H9 (cell line): ENCODE measurements at regions not wholly inside any gene's neighbourhood (a gene's known extent, or its start where the extent isn't known, plus 50 kb on each side); places are given as distances from the start of the nearest gene placed in this dataset.

Experiments
- DNase-seq: peaks from one replicate; pipeline ENCODE4 v3.0.0-alpha.2; 2017
- H2AFZ ChIP-seq: one replicate; pipeline ENCODE4 v1.6.1; 2013; ENCODE audit warnings: mild to moderate bottlenecking, low read length, control low read depth, moderate library complexity
- H2AK5ac ChIP-seq: 2 replicates; pipeline ENCODE4 v1.6.1; 2013; ENCODE audit warnings: low read length, control low read depth, mixed read lengths; ENCODE audit not compliant: insufficient read length
- H2BK120ac ChIP-seq: one replicate; pipeline ENCODE4 v1.6.1; 2013; ENCODE audit warnings: low read depth, mild to moderate bottlenecking, low read length, control low read depth, inconsistent platforms; ENCODE audit not compliant: poor library complexity, severe bottlenecking
- H2BK12ac ChIP-seq: 2 replicates; pipeline ENCODE4 v1.6.1; 2013; ENCODE audit warnings: low read length, control low read depth, mixed read lengths, low read depth; ENCODE audit not compliant: insufficient read length
- H2BK15ac ChIP-seq: 2 replicates; pipeline ENCODE4 v1.6.1; 2013; ENCODE audit warnings: low read depth, low read length, control low read depth
- H2BK20ac ChIP-seq: one replicate; pipeline ENCODE4 v1.6.1; 2013; ENCODE audit warnings: low read depth, mild to moderate bottlenecking, low read length, control low read depth, inconsistent platforms; ENCODE audit not compliant: poor library complexity, severe bottlenecking
- H2BK5ac ChIP-seq: 2 replicates; pipeline ENCODE4 v1.6.1; 2013; ENCODE audit warnings: low read length, control low read depth, mixed read lengths; ENCODE audit not compliant: insufficient read length
- H3K14ac ChIP-seq: 2 replicates; pipeline ENCODE4 v1.6.1; 2013; ENCODE audit warnings: low read length, control low read depth; ENCODE audit not compliant: insufficient read depth
- H3K18ac ChIP-seq: 2 replicates; pipeline ENCODE4 v1.6.1; 2013; ENCODE audit warnings: low read depth, mild to moderate bottlenecking, mixed read lengths, low read length, control low read depth; ENCODE audit not compliant: insufficient read length
- H3K23ac ChIP-seq: 2 replicates; pipeline ENCODE4 v1.6.1; 2013; ENCODE audit warnings: low read length, control low read depth, mixed read lengths, low read depth; ENCODE audit not compliant: insufficient read length
- H3K23me2 ChIP-seq: 2 replicates; pipeline ENCODE4 v1.6.1; 2013; ENCODE audit warnings: low read depth, mild to moderate bottlenecking, mixed read lengths, low read length, control low read depth; ENCODE audit not compliant: insufficient read length, poor library complexity, severe bottlenecking
- H3K27ac ChIP-seq: 2 replicates; pipeline ENCODE4 v1.5.1; 2013; ENCODE audit warnings: low read length, control low read depth, mixed read lengths, low read depth; ENCODE audit not compliant: insufficient read length
- H3K27me3 ChIP-seq: 2 replicates; pipeline ENCODE4 v1.6.1; 2013; ENCODE audit warnings: low read length, control low read depth, inconsistent platforms; ENCODE audit not compliant: insufficient read depth
- H3K4ac ChIP-seq: 2 replicates; pipeline ENCODE4 v1.6.1; 2013; ENCODE audit warnings: low read depth, mild to moderate bottlenecking, control low read depth, inconsistent platforms, low read length, moderate library complexity
- H3K4me1 ChIP-seq: 2 replicates; pipeline ENCODE4 v1.6.1; 2013; ENCODE audit warnings: low read length, control low read depth, inconsistent platforms; ENCODE audit not compliant: insufficient read depth
- H3K4me2 ChIP-seq: 2 replicates; pipeline ENCODE4 v1.6.1; 2013; ENCODE audit warnings: low read length, control low read depth, mixed read lengths; ENCODE audit not compliant: insufficient read length, insufficient read depth
- H3K56ac ChIP-seq: 2 replicates; pipeline ENCODE4 v1.6.1; 2013; ENCODE audit warnings: low read depth, mild to moderate bottlenecking, mixed read lengths, low read length, control low read depth; ENCODE audit not compliant: insufficient read length
- H3K79me1 ChIP-seq: 2 replicates; pipeline ENCODE4 v1.6.1; 2013; ENCODE audit warnings: low read depth, mild to moderate bottlenecking, moderate library complexity, low read length, control low read depth, inconsistent platforms; ENCODE audit not compliant: insufficient read depth, poor library complexity, severe bottlenecking
- H3K79me2 ChIP-seq: 2 replicates; pipeline ENCODE4 v1.6.1; 2013; ENCODE audit warnings: low read length, control low read depth, inconsistent platforms; ENCODE audit not compliant: insufficient read depth
- H3K9ac ChIP-seq: 2 replicates; pipeline ENCODE4 v1.6.1; 2013; ENCODE audit warnings: low read length, control low read depth, mixed read lengths; ENCODE audit not compliant: insufficient read length; ENCODE audit errors: extremely low read depth
- H3K9me3 ChIP-seq: one replicate; pipeline ENCODE4 v1.6.1; 2013; ENCODE audit warnings: low read depth, low read length, inconsistent platforms; ENCODE audit not compliant: control insufficient read depth
- H3T11ph ChIP-seq: one replicate; pipeline ENCODE4 v1.6.1; 2013; ENCODE audit warnings: mild to moderate bottlenecking, low read length, control low read depth, inconsistent platforms
- H4K20me1 ChIP-seq: one replicate; pipeline ENCODE4 v1.6.1; 2013; ENCODE audit not compliant: control insufficient read depth, insufficient read length, insufficient read depth
- H4K5ac ChIP-seq: 2 replicates; pipeline ENCODE4 v1.6.1; 2013; ENCODE audit warnings: low read depth, mild to moderate bottlenecking, mixed read lengths, low read length, control low read depth; ENCODE audit not compliant: insufficient read length
- H4K8ac ChIP-seq: replicated peaks from 2 replicates; pipeline ENCODE4 v1.6.1; 2013; ENCODE audit warnings: low read length, control low read depth, mixed read lengths, low read depth; ENCODE audit not compliant: insufficient read length
- H4K91ac ChIP-seq: 2 replicates; pipeline ENCODE4 v1.6.1; 2013; ENCODE audit warnings: low read depth, mild to moderate bottlenecking, moderate library complexity, mixed read lengths, low read length, control low read depth; ENCODE audit not compliant: insufficient read length
- H3K27ac Mint-ChIP-seq, 3 experiments: 2 replicates in 2 of 3; 3 replicates in 1 of 3; pipeline ENCODE4 v1.8.0; 2020 to 2021; ENCODE audit warnings: mixed read lengths in 3 of 3, mild to moderate bottlenecking in 1 of 3, moderate library complexity in 1 of 3
- H3K27me3 Mint-ChIP-seq: 2 replicates; pipeline ENCODE4 v1.8.0; 2021; ENCODE audit warnings: low read depth, mild to moderate bottlenecking, moderate library complexity, mixed read lengths
- H3K36me3 Mint-ChIP-seq, 3 experiments: 2 replicates in 2 of 3; 3 replicates in 1 of 3; pipeline ENCODE4 v1.8.0; 2020 to 2021; ENCODE audit warnings: low read depth in 3 of 3, mixed read lengths in 3 of 3; ENCODE audit not compliant: insufficient read depth in 1 of 3
- H3K4me1 Mint-ChIP-seq, 2 experiments: 2 replicates each; pipeline ENCODE4 v1.8.0; 2020; ENCODE audit warnings: mixed read lengths in 2 of 2
- H3K4me3 Mint-ChIP-seq, 2 experiments: 2 replicates in 1 of 2; 3 replicates in 1 of 2; pipeline ENCODE4 v1.8.0; 2020 to 2021; ENCODE audit warnings: mild to moderate bottlenecking in 2 of 2, mixed read lengths in 2 of 2, moderate library complexity in 1 of 2
- H3K9me3 Mint-ChIP-seq, 2 experiments: 2 replicates in 1 of 2; 3 replicates in 1 of 2; pipeline ENCODE4 v1.8.0; 2020; ENCODE audit warnings: mild to moderate bottlenecking in 2 of 2, mixed read lengths in 2 of 2, moderate library complexity in 1 of 2
- CTCF ChIP-seq: fragments of 200-600 bp; sonication (generic); conservative IDR thresholded peaks from 3 replicates; pipeline ENCODE4 v1.8.0; 2021; ENCODE audit warnings: antibody characterized with exemption, mild to moderate bottlenecking
- WGBS: extraction: QIAGEN DNeasy Blood & Tissue Kit; methylation state at CpG from one replicate; pipeline ENCODE4 v1.1.7; 2013; ENCODE audit warnings: missing lambda C conversion rate, low lambda C conversion rate, mixed read lengths; ENCODE audit not compliant: insufficient read length; ENCODE audit errors: extremely low coverage; 5-methylcytosine and 5-hydroxymethylcytosine counted together

- no peak overlapping the region for H3K23ac ChIP-seq
- H3K4me1 ChIP-seq, result peaks cover 2% of the 10 kb centered on the region
- TF ChIP-seq CTCF, result no peak
- no peaks in the 10 kb centered on the region for H3K23me2 ChIP-seq
- H3K14ac ChIP-seq, result no peak overlapping the region
- H2BK5ac ChIP-seq, result no peak overlapping the region
- H2BK20ac ChIP-seq, result no peak overlapping the region
- H3K4me2 ChIP-seq, result no peak overlapping the region
- H3K9me3 ChIP-seq, result no peaks in the 10 kb centered on the region
- no peak overlapping the region for H4K8ac ChIP-seq
- no peak overlapping the region for H3K9ac ChIP-seq
- no peak overlapping the region for H3K27ac ChIP-seq
- DNase-seq, result no peak
- no peak overlapping the region for H2BK15ac ChIP-seq
- no peak overlapping the region for H2AFZ ChIP-seq
- no peak overlapping the region for H2BK120ac ChIP-seq
- no peak overlapping the region for H3K56ac ChIP-seq
- no peak overlapping the region for H2BK12ac ChIP-seq
- Mint-ChIP-seq H3K9me3 (peaks cover 9% of the 10 kb centered on the region in 2 experiments; a peak in 4 of 5 replicates), H3K36me3 (peaks cover 0 to 8% (median 0%) of the 10 kb centered on the region in 3 experiments; a peak in 3 of 7 replicates), H3K27ac (no peak overlapping the region), H3K4me3 (no peak overlapping the region), H3K4me1 (peaks cover 11 to 12% of the 10 kb centered on the region in 2 experiments), H3K27me3 (peaks cover 32% of the 10 kb centered on the region)
- no peak overlapping the region for H2AK5ac ChIP-seq
- no peak overlapping the region for H3T11ph ChIP-seq
- no peaks in the 10 kb centered on the region for H3K79me1 ChIP-seq
- H3K18ac ChIP-seq, result no peak overlapping the region
- H3K4ac ChIP-seq, result no peak overlapping the region
- H4K20me1 ChIP-seq, result no peaks in the 10 kb centered on the region
- H3K27me3 ChIP-seq, result no peaks in the 10 kb centered on the region
- no peak overlapping the region for H4K91ac ChIP-seq
- H4K5ac ChIP-seq, result no peak overlapping the region
- no peaks in the 10 kb centered on the region for H3K79me2 ChIP-seq
- no CpG with 5 or more reads among the region's 4 CpGs for WGBS
These were observed 133.2 kb upstream of the INHBA start for GRCh38 chr7:41835976-41836530.
